ENCODE measurements at regions not wholly inside any gene's neighbourhood (a gene's known extent, or its start where the extent isn't known, plus 50 kb on each side); places are given as distances from the start of the nearest gene placed in this dataset.

DNA sequence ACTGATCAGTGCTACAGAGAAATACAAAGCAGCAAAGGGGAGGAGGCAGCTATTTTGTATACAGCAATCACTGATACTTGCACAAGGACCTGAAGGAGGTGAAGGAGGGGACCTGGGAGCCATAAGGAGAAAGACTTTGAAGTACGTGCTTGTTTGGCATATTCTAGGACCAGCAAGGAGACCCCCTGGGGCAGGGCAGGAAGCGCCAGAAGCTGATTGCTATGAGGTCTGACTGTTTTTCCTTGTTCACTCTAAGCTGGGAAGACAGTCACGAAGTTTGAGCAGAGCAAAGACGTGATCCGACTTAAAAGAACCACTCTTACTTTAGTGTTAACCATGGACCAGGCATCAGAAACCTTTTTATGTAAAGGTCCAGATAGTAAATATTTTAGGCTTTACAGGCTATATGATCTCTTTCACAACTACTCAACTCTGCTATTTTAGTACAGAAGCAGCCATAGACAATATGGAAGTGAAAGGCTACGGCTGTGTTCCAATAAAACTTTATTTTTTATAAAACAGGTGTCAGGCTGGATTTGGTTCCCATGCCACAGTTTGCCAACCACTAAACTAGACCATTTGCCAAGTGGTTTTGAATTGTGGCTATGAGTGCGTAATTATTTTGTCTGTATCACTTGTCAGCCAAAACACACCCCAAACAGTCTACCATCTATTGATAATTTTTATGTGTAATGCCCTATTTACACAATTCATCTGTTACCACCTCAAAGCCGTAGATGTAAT, 217.9 kb downstream of the PRL start:
- DNase-seq = no peak

DNA sequence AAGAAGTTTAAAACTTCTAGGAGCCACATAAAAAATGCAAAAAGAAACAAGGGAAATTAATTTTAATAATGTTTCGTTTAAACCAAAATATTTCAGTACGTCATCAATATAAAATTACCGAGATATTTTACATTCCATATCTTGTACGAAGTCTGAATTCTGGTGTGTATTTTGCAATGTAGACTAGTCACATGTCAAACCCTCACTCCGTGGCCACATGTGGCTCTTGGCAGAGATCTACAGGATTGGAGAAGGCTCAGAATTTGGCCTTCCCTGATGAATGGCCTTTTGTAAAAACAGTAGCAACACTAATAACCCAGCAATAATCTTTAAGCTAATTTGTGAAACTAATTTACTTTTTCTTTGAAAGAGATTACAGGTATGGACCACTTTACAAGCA, 217.1 kb downstream of the PRL start:
- no peak for DNase-seq

DNA sequence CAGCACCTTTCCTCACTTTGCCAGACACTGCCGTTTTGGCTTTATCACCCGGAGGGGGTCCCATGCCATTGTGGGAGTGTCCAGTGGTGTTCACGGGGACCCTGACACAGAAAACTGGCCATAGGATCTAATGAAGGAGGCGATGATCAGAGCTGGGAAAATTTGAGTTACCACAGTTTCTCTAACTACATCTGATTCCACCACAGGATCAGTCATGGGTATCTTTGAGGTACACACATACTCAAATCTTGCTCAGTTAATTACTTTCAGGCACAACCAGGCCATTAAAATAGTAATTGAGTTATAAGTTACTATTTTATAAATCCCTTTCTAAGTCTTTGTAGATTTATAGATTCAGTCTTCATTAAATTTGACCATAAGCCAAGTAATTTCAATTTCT, 215.1 kb downstream of the PRL start:
- no peak for DNase-seq

DNA sequence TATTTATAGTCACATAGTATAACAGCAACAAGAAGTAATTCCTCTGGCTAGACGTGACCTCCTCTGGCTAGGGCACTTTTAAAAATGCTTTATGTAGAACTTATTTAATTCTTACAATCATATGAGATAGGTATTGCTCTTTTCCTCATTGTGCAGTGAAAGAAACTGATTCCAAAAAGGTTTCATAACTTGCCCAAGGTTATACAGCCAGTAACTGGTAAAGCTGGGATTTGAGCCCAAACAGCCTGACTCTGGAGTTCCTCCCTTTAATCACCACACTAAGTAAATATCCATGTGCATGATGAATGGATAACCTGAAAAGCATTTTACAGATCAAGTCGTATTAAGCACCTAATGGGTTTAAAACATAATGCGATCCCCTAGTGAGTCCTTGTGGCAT, 214.6 kb downstream of the PRL start:
- no peak for DNase-seq

DNA sequence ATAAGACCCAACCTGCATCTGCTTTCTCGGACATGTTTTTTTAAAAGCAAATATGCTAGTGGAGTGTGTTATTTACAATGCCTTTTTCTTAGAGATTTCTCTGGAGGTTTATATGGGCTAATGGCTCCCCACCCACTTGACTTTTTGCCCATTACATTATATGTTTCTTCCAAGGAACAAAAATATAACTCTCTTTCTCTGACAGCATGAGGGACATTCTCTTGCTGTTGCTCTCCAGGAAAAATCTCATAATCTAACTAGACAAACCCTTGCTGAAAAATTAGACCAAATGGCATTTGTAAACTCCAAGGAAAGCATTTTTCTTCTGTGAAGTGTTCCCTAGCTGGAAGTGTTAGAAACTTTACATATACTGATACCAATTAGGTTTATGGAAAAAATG, 213.7 kb downstream of the PRL start:
- DNase-seq = no peak

DNA sequence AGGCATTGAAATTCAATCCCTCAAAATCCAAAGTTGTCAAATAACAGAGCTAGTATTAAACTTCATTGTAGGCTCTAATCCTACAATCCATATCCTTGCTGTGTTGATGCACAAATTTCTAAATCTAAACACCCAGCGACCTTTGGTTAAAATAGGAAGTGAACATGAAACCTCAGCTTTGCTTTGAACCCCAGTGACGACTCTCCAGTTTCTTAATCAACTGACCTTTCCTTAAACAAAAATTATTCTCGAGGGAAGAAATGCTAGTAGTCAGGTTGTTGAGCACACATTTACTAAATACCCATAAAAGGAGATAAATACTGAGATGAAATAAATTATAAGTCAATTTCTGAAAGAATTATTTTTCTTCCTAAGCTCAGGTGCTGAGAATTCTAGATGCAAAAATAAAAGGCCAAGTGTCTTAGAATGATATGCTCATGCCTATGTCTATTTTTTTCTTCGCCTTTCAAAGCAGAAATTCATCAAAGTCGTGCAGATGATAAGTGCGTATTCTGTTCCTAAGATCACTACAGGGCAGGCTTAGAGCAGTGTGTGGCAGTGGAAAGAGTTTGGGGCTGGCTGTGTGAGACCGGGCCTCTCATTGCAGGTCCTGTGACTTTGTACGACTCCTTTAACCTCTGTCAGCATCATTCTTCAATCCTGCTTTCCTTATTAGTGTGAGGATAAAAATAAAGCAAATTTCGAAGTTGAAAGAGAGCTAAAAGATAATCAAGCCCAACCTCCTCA, 208.7 kb downstream of the PRL start:
- DNase-seq = no peak

DNA sequence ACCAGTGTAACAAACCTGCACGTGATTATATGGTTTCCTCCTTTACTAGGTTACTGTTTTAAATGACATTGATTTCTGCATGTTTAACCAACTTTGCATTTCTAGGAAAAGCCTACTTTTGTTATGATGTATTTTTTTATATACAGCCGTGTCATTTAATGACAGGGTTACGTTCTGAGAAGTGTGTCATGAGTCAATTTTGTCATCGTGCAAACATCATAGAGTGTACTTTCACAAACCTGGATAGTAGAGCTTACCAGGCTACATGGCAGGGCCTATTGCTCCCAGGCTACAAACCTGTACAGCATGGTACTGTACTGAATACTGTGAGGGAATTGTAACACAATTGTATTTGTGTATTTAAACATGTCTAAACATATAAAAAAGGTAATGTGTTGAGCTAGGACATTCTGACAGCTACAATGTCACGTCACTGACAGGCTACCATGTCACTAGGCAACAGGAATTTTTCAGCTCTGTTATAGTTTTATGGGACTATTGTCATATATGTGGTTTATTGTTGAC, 205.3 kb downstream of the PRL start:
- no peak for DNase-seq

DNA sequence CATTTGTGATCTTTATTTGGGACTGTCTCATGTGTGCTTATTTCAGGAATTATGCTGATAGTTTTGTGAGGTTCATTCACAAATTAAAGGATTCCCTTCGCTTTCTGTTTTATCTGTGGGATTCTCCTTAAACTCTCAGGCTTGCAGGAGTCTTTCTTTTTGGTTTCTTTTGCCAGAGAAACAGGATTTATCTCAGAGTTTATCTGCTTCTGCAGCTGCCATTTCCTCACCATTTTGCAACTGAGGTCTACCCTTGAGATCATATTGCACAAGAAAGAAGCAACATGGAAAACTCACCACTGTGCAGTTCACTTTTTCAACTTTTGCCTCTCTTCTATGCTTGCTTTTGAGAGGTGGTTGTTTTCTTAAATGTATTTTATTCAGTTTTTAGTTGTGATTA, 201.0 kb downstream of the PRL start:
- no peak for DNase-seq

DNA sequence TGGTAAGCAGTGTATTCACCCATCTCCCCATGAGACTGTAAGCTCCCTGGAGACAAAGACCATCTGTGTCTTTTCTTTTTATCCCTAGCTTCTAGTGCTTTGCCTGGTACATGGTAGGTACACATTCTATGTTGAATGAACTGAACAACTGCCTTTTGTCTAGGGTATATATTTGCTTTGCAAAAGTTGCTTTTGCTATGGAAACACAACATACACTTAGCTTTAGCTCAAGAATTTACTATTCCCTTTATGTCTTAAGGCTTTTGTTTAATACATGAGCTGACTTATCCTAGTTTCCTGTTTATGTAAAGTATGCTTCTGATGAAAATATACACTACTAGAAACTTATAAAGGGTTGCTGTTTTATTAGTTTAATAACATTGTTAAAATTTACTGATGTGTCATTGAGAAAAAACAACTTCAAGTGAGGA, 198.2 kb downstream of the PRL start:
- no peak for DNase-seq

DNA sequence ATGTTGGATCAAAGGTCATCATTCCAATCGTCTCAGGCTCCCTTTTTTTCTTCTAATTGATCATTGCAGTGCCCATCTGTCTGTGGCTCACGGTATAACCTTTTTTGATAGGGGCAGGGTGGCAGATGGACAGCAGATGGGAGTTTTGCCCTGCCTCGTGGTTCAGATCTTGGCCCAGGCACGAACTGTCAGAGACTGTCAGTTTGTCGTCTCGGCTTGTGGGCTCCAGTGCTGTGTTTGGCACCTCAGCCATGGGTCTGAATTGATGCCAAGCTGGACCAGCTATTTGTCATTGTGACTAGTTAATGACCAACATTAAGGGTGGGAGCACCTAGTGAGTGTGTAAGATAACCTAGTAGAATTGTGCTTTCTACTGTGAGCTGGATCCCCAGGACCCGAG, 197.6 kb downstream of the PRL start:
- DNase-seq = no peak

DNA sequence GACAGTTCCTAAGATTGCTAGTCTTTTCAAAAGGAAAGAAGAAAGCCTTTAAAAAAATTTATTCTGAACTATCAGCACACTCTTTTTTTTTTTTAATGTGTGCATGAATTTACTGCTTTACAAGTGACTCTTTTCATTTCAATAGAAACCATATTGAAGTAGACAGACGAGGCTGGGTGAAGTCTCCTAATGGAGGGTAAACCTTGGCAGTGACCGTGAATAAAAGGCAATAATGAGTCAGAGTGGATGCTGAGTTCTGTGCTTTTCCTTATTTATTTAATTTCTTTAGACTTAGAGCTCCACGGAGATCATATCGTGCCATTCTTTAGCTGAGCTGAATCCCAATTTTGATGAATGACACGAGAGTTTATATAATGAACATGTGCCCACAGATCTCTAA, 196.9 kb downstream of the PRL start:
- no peak for DNase-seq

DNA sequence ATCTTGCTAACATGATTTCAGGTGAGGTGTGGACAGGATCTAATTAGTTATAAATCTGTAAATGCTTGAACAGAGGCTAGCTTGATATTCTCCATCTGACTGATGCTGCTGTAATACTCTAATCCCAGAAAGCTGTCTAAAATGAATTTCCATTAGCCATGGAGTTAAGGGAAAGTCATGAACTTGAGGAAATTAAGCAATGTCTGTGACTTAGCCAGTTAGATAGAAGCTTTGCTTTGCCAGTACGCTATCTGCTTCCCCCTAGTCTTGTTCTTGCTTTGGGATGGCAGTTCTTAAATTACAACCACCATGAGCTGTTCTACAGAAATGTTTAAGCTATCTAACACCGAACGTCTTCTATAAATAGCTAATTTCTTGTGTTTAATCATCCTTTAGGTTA, 195.7 kb downstream of the PRL start:
- DNase-seq = no peak

DNA sequence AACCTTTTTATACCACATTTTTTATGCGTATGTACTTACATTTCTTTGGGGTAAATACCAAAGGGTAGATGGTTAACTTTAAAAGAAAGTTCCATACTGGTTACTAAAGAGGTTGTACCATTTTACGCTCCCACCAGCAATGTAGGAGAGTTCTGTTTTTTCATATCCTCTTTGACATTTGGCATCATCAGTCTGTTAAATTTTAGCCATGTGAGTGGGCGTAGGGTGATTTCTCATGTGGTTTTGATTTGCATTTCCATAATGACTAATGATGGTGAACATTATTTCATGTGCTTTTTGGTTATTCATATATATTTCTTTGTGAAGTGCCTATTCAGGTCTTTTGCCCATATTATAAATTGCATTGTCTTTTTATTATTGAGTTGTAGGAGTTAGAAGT, 194.2 kb downstream of the PRL start:
- no peak for DNase-seq

DNA sequence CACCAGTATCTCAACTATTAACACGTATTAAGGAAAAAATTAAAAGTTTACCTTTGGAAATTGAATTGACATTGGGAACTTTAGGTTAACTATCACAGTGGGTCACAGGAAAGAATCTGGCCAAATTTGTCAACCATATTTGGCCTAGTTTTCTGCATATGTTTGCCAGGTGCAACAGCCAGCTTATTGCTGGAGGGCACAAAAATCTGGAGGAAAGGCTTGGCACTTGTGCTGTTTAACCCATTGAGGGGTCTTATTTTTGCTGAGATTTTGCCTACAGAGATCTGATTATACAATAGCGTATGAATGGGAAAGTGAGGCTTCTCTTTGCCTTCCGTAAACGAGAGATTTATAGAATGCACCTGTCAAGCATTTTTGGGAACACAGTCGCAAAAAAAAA, 190.4 kb downstream of the PRL start:
- no peak for DNase-seq

DNA sequence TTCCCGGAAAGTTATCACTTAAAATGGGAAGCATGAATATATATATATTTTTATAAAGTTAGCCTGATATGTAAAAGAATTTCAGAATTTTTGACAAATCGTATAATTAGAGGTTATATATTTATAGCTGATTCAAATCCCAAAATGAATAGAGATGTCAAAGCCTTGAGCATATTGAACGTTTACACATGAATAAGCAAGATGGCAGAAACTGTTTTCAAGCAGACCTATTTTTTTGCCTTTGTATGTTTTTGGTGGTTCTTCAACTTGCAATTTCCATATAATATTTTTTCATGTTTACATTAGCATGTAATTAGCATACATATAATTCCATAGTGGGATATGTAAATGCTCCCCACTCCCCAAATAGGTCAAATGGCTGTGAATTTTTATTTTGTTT, 189.9 kb downstream of the PRL start:
- no peak for DNase-seq

DNA sequence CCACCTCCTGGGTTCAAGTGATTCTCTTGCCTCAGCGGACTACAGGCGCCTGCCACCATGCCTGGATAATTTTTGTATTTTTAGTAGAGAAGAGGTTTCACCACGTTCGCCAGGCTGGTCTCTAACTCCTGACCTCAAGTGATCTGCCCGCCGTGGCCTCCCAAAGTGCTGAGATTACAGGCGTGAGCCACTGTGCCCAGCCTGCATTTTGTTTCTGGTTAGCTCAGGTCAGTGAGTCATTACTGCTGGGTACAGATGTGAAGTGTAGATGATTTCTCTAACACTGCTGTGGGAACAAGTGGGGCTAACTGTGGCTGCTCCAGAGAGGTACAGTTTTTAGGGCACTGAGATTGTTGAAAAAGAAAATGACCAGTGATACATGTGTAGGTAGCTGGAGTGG, 188.6 kb downstream of the PRL start:
- DNase-seq = no peak

DNA sequence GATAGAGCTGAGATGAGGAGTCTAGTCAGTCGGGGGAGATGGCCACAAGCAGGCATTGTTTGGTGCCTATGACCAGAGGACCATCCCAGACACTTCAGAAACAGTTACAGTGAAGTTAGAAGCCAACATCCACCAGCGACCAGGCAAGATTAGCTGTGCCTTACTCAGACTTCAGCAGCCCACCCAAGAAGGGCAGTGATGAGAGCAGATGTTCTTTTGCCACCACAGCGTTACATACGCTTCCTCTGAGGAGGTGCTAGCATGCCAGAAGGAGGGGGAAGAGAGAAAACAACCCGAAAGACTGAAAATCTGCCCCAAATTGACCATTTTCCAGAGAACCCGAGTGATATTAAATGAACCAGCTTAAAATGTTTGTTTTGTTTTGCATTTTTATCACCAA, 186.8 kb downstream of the PRL start:
- DNase-seq = no peak

DNA sequence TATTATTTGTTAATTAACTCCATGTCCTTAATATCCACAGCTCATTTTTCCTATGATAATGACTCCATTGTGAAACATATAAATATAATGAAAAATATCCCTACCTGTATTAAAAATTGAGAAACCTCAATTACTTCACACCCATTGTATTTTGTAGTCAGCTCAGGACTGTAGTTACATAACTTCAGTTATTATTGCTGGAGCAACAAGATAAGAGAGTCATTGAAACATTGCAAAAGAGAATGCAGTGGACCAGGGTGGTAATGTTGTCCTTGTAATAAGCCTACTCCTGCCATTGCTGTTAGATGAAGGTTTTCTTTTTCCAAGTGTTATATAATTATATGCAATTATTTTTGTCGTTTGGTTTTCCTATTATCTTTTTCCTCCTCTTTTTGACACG, 184.4 kb downstream of the PRL start:
- no peak for DNase-seq

DNA sequence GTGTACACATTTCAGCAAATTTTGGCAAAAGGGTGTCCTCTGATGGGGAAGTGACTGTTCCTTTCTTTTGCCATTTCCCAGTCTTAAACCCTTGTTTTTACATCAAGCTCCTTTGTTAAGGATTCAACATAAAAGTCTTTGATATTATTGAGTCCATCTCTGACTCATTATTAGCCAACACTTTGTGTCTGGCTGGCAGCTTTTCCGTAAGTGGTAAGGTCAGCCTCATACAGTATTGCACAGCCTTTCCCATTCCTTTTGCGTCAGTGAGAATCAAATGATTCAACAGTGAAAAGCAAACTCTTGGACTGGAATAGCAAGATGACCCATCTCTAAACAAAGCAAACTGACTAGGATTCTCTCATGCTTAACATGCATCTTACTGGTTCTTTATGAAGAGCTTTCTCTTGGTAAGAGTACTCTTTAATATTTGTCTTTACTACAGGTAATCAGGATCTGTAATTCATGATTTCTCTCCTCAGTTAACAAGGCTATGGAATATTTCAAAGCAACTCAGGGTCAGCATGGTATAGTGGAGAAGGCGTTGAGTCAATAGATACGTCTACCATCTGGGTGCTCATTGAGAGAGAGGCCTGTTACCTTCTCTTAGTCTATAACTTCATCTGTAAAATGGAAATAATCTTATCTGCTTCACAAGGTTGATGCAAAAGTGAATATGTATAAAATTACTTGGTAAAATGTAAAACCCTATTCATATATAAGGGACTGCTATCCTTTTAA, 183.6 kb downstream of the PRL start:
- DNase-seq = no peak

DNA sequence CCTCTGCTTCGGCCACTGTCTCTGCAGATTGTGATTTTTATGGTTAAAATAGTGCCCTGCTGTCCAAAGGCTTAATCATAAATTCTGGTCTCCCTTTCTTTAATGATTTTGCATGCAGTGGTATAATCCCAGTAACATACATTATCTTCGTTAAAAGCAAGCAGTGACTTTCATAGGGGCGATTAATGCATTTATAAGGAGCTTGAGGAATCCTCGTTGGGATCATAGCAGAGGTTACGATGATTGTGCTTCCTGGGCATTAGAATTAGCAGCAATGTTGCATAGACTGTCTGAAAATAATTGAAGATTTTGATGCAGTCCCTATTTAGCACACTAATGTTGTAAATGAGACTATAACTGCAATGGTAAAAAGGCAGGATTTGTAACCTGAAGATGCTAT, 181.3 kb downstream of the PRL start:
- no peak for DNase-seq

DNA sequence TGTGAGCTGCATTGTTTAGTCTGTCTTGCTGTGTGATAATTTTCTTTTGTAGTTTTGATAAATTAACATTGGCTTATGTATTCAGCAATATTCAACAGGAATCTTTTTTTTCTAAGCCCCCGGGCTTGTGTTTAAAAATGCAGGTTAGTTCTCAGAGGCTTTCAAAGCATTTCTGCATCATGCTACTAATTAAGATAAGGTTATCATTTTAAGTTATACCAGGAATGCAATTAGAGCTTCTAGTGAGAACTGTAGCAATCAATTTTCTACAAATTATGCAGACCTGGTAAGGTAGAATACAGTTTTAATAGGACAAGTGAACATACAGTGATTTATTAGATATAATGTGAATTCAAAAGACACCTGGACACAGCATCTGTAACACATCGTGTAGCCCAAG, 179.2 kb downstream of the PRL start:
- no peak for DNase-seq

DNA sequence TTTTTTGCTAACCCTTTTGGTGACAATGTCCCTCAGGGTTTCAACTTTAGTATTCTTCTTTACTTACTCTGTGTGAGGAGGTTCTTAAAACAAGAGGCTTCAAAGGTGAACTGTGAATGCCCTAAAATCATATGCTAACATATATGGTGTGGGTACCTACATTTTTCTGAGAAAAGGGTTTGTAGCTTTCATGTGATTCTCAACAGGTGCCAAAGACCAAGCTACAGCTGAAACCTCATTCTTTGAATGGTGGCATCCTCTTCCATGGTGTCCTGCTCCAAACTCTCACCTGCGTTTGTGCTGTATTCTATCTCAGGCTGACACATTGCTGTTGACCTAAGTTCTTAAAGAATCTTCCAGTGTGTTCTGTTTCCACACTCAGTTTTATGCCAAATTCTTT, 177.3 kb downstream of the PRL start:
- no peak for DNase-seq

DNA sequence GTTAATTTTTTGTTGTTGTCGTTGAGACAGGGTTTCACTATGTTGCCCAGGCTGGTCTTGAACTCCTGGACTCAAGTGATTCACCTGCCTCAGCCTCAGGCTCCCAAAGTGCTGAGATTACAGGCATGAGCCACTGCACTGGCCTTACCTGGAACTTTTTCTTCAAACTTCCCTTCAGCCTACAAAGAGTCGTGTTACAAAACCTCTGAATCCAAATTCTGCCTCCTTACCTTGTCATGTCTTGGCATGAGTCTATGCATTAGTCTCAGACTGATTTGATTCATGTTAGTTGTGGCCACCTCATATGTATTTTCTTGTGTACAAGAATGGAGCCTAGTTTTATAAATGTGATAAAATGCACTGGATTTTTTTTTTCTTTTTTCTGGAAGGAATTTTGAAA, 172.1 kb downstream of the PRL start:
- no peak for DNase-seq

DNA sequence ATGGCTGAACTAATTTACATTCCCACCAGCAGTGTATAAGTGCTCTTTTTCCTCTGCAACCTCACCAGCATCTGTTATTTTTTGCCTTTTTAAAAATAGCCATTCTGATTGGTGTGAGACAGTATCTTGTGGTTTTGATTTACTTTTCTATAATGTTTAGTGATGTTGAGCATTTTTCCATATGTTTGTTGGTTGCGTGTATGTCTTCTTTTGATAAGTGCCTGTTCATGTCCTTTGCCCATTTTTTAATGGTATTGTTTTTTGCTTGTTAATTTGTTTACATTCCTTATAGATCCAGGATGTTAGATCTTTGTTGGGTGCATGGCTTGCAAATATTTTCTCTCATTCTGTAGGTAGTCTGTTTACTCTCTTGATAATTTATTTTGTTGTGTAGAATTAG, 169.9 kb downstream of the PRL start:
- no peak for DNase-seq
